Nephron (organoid): ENCODE measurements at regions not wholly inside any gene's neighbourhood (a gene's known extent, or its start where the extent isn't known, plus 50 kb on each side); places are given as distances from the start of the nearest gene placed in this dataset.

ENCODE experiments used
- H3K27ac Mint-ChIP-seq, 3 experiments: 2 replicates each; pipeline ENCODE4 v1.8.0; 2020; ENCODE audit warnings: mixed read lengths in 3 of 3, mild to moderate bottlenecking in 2 of 3, moderate library complexity in 1 of 3
- H3K27me3 Mint-ChIP-seq: 2 replicates; pipeline ENCODE4 v1.8.0; 2021; ENCODE audit warnings: low read depth, mild to moderate bottlenecking, moderate library complexity, mixed read lengths
- H3K36me3 Mint-ChIP-seq: 2 replicates; pipeline ENCODE4 v1.8.0; 2020; ENCODE audit warnings: low read depth, mixed read lengths
- H3K4me1 Mint-ChIP-seq: 2 replicates; pipeline ENCODE4 v1.8.0; 2020; ENCODE audit warnings: mixed read lengths
- H3K4me3 Mint-ChIP-seq, 3 experiments: 2 replicates each; pipeline ENCODE4 v1.8.0; 2020; ENCODE audit warnings: mild to moderate bottlenecking in 3 of 3, mixed read lengths in 3 of 3, moderate library complexity in 2 of 3
- H3K9me3 Mint-ChIP-seq: 2 replicates; pipeline ENCODE4 v1.8.0; 2020; ENCODE audit warnings: mixed read lengths
- CTCF ChIP-seq, 3 experiments: fragments of 200-600 bp; sonication (generic); IDR thresholded peaks; one replicate each; pipeline ENCODE4 v1.5.0; 2021; ENCODE audit warnings: antibody characterized with exemption in 3 of 3; ENCODE audit not compliant: unreplicated experiment in 3 of 3

- no peaks in the 10 kb centered on the region for H3K4me1 Mint-ChIP-seq
- H3K36me3 Mint-ChIP-seq, result no peaks in the 10 kb centered on the region
- peaks cover 33% of the 10 kb centered on the region for H3K27me3 Mint-ChIP-seq
- no peak for TF ChIP-seq CTCF (IDR thresholded peaks at IDR 0.05; ENCODE audit: unreplicated experiment in 3 of 3)
- H3K4me3 Mint-ChIP-seq, result no peak overlapping the region
- H3K9me3 Mint-ChIP-seq, result no peaks in the 10 kb centered on the region
- H3K27ac Mint-ChIP-seq, result no peak overlapping the region
Measured at GRCh38 chr21:35885942-35886541, 174.3 kb downstream of the SETD4 start.

DNA sequence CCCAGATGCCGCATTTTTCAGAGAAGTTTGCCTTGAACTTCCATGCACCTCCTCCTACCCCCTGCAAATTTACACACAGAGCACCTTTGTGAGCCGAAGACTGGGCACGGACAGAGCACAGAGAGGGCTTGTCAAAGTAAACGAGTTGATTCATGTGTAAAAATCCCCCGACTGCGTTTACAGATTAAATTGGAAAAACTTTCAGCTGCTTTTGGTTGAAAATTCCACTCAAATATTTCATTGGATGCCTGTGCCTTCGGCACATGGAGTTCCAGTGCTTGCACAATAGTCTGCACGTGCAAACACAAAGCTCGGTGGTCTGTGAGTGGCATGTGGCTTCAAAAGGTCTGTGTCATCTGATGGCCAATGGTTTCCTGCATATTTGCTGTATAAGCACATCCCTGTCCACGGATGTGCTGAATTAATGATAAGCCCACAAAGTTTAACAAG is 177.5 kb downstream of the SETD4 start:
- H3K27me3 Mint-ChIP-seq, result peaks cover 38% of the 10 kb centered on the region
- H3K4me1 Mint-ChIP-seq, result no peaks in the 10 kb centered on the region
- H3K36me3 Mint-ChIP-seq, result no peaks in the 10 kb centered on the region
- H3K27ac Mint-ChIP-seq, result no peak overlapping the region
- no peaks in the 10 kb centered on the region for H3K9me3 Mint-ChIP-seq
- no peak for TF ChIP-seq CTCF (IDR thresholded peaks at IDR 0.05; ENCODE audit: unreplicated experiment in 3 of 3)
- H3K4me3 Mint-ChIP-seq, result no peak overlapping the region

- no peak for TF ChIP-seq CTCF (IDR thresholded peaks at IDR 0.05; ENCODE audit: unreplicated experiment in 3 of 3)
- H3K9me3 Mint-ChIP-seq, result peaks cover 12% of the 10 kb centered on the region
- no peak overlapping the region for H3K4me3 Mint-ChIP-seq
- H3K4me1 Mint-ChIP-seq, result no peaks in the 10 kb centered on the region
- H3K36me3 Mint-ChIP-seq, result no peaks in the 10 kb centered on the region
- H3K27me3 Mint-ChIP-seq, result peaks cover 15% of the 10 kb centered on the region
- no peak overlapping the region for H3K27ac Mint-ChIP-seq
Measured at GRCh38 chr21:35873441-35873840, 186.9 kb downstream of the SETD4 start.

DNA sequence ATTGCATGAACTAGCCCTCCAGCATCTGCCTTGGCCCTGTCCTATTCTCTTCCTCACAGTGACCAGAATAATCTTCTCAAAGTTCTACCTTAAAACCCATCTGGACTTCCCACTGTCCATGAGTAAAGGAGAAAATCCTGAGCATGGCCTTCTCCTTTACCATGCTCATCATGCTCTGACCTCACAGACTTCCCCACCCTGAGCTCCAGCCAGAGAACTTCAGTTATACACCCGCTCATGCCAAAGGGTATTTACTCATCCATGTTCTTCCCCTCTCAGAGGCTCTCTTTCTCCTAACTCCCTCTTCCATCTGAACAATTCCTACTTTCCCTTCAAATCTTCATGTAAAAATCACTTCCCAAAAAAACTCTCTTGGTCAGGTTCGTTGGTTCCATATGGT is 188.4 kb downstream of the SETD4 start:
- Mint-ChIP-seq H3K27me3 (peaks cover 15% of the 10 kb centered on the region), H3K9me3 (peaks cover 16% of the 10 kb centered on the region), H3K27ac (no peak overlapping the region), H3K4me1 (no peaks in the 10 kb centered on the region), H3K4me3 (no peak overlapping the region), H3K36me3 (no peaks in the 10 kb centered on the region)
- TF ChIP-seq CTCF (IDR thresholded peaks at IDR 0.05; ENCODE audit: unreplicated experiment in 3 of 3), result no peak

DNA sequence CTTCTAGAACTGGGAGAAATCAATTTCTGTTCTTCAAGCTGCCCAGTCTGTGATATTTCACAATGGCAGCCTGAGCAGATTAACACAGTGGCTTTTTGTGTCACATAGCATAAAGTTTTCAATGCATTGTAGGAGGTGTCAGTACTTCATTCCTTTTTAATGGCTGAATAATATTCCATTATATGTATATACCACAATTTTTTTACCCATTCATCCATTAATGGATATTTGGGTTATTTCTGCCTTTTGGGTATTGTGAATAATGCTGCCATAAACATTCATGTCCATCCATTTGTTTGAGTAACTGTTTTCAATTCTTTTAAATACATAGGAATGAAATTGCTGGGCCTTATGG is 191.5 kb downstream of the SETD4 start:
- no peak for TF ChIP-seq CTCF (IDR thresholded peaks at IDR 0.05; ENCODE audit: unreplicated experiment in 3 of 3)
- Mint-ChIP-seq H3K27me3 (peaks cover 10% of the 10 kb centered on the region), H3K36me3 (no peaks in the 10 kb centered on the region), H3K4me3 (no peak overlapping the region), H3K4me1 (no peaks in the 10 kb centered on the region), H3K9me3 (peaks cover 11% of the 10 kb centered on the region), H3K27ac (no peak overlapping the region)
